GM12873 (cell line): ENCODE measurements at regions not wholly inside any gene's neighbourhood (a gene's known extent, or its start where the extent isn't known, plus 50 kb on each side); places are given as distances from the start of the nearest gene placed in this dataset.

ENCODE experiments used
- TF ChIP-seq, protein P1 (sequence below): IDR thresholded peaks from 2 replicates; pipeline ENCODE4 v1.5.1; 2012; ENCODE audit warnings: low read depth, mild to moderate bottlenecking, moderate library complexity, low read length, control low read depth; ENCODE audit not compliant: insufficient read depth; ENCODE audit errors: missing control alignments

DNA sequence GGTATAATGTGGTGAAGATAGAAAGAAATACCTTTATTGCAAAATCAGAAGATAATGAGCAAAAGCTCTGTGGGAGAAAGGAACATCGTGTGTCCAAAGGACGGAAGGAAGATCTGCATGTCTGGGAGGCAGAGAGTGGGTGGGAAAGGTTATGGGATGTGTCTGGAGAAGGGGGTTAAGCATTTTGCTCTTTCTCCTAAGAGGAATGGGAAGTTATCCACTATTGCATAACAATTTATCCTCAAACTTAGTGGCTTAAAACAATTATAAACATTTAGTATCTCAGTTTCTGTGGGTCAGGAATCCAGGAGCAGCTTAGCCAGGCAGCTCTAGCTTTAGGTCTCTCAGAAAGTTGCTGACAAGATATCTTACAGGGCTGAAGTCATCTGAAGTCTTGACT, 229.1 kb upstream of the CITED2 start:
- TF ChIP-seq, protein P1, sequence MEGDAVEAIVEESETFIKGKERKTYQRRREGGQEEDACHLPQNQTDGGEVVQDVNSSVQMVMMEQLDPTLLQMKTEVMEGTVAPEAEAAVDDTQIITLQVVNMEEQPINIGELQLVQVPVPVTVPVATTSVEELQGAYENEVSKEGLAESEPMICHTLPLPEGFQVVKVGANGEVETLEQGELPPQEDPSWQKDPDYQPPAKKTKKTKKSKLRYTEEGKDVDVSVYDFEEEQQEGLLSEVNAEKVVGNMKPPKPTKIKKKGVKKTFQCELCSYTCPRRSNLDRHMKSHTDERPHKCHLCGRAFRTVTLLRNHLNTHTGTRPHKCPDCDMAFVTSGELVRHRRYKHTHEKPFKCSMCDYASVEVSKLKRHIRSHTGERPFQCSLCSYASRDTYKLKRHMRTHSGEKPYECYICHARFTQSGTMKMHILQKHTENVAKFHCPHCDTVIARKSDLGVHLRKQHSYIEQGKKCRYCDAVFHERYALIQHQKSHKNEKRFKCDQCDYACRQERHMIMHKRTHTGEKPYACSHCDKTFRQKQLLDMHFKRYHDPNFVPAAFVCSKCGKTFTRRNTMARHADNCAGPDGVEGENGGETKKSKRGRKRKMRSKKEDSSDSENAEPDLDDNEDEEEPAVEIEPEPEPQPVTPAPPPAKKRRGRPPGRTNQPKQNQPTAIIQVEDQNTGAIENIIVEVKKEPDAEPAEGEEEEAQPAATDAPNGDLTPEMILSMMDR = no peak

DNA sequence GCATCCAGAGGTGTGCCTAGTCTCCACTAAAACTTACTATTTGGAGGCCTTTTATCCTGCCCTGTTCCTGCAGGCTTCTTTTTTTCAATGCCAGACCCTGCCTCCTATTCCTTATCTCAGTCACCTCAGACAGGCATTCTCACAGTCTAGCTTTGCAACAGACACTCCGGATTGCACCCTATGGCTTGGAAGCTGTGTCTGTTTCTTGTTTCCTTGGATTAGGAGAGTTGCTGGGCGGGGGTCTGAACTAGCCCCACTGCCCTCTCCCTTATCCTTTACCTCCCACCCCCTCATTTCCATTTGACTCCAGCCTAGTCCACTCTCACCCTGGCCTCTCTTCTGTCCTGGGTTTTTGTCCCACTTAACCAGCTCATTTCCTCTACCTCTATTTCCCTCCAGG, 228.1 kb upstream of the CITED2 start:
- TF ChIP-seq, protein P1 = no peak

DNA sequence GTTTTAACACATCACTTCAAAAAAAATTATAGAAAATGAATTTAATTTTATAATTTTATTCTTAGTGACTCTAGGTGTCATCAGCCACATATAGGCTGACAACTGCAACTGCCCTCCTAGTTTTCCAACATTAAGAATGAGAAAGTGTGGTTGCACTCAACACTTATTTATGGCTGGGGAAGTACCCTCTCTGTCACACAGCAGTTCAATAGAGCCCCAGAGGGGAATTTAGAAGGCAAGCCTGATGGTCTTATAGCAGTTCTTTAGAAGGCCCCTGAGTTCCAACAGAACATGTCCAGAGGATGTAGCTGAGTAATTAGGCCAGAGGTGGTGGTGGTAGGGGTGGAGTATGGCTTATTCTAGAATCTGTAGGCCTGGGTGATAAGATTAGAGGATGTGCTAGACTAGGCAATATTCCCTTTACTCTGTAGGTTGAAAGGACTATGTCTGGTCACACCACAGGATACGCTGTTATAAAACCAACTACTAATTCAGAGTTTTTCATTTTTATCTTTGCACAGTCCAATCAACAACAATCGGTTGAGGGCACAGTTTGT, 226.5 kb upstream of the CITED2 start:
- TF ChIP-seq, protein P1 = no peak

DNA sequence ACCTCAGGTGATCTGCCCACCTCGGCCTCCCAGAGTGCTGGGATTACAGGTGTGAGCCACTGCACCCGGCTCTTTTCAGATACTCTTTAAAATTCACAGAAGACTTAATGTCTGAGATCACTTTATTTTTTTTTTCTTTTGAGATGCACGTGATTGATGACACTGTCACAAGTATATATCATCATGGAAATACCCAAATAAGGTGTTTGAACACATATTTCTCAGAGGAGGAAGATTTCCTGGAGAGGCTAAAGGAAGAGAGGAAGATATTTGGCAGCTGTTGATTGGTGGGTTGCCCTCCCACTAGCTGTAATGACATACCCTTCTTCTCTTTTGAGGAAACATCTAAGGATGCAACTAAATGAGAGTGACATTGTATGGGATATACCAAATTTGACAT, 225.9 kb upstream of the CITED2 start:
- TF ChIP-seq, protein P1 = no peak

DNA sequence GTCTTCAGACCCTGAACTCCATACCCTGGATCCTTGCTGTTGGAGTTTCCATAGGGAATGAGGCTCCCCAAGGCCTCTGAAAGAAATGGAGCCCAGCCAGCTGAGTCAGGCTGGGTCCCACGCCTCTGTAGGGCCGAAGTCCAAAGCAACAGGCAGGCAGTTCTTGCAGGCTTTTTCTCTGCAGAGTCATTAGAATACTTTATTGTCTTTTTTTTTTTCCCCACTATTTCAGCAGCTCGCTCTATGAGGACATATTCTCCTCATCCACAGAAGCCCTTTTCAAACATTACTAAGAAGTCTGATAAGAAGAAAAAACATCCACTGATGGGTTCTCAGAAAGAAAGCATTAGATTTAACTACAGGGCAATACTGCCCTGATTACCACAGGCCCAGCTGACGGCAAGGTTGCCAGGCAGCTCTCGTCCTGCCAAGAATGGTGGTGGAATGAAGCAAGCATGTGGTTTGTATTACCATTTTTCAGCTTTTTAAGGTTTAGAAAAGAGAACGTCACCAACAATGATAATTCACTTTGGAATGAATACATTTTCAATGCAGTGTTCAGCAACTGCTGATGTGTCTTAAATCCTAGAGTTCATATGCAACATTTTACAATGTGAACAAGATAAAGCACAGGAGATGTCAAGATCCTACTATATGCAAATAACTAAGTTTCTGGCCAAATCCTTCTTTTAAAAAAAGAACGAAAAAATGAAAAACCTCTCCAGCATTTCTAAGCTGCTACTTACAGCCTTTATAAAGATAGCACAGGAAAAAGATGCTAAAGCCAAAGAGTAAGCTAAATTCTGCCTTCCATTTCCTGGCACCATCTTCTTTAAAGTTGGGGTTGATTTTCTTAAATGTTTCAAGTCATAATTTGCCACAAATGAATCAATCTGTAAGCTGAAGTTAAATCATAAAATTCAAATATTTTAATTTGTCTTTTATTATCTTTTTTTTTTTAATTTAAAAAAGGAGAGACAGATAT, 223.6 kb upstream of the CITED2 start:
- TF ChIP-seq, protein P1 = no peak

DNA sequence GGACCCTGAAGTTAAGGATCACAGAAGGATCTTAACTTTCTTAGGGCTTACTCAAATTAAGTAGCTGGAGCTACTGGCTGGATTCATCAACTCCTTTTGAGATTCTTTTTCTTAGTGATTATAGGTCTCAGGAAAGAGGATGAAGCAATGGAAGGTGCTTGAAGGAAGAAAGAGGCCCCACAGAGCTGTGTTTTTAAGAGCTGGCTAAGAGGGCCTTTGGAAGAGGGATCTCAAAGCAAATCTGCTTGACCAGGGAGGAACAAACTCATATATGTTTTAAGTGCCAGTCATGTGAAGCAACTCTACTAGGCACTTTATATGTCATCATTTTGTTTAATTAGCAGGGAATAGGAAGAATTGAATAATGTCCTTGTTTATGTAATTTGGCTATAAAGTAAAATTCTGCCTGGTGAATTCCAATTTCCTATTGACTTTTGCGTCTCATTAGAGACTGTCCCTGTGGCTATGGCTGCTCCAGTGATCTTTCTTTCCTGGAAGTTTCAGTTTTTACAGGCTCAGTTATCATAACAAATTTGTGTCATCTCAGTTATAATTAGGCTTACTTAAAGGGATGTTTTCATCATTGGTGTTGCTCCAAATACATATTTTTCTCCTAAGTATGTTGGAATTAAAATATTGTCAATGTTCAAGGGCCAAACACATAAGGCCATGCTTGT, 222.8 kb upstream of the CITED2 start:
- TF ChIP-seq, protein P1 = no peak

DNA sequence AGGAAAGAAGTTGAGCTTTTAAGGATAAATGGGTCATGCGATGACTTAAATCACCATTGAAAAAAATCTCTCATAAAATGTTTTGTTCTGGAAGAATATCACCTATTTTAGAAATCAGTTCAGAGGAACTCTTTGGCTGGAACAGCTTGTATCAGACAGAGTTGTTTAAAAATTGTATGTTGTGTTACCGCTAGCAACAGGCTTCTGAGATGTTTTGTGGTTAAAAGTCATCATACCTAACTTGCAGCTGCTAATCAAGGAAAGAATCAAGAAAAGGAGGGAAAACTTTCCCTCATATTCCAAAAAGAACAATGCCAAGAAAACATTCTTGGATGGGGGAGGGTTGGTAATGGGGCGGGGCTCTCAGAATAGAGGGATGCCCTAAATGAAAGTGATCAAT, 220.7 kb upstream of the CITED2 start:
- TF ChIP-seq, protein P1 = no peak
